ENCODE measurements at regions not wholly inside any gene's neighbourhood (a gene's known extent, or its start where the extent isn't known, plus 50 kb on each side); places are given as distances from the start of the nearest gene placed in this dataset.

GRCh38 chr16:52073024-52073423, 473.9 kb downstream of the TOX3 start:
- TF ChIP-seq CTCF (IDR thresholded peaks at IDR 0.05; ENCODE audit: extremely low read depth in 1 of 2, insufficient read depth in 1 of 2, low read depth in 1 of 2, low read length in 2 of 2) (no peak), POLR2A (IDR thresholded peaks at IDR 0.05; ENCODE audit: low read depth, low read length) (no peak), EZH2 (IDR thresholded peaks at IDR 0.05; ENCODE audit: borderline replicate concordance, low read depth, low read length, severe bottlenecking) (no peak), POLR2AphosphoS5 (IDR thresholded peaks at IDR 0.05; ENCODE audit: insufficient read depth, low read depth, low read length) (no peak)

Measured in endothelial cell of umbilical vein (primary cell).